ENCODE measurements at regions not wholly inside any gene's neighbourhood (a gene's known extent, or its start where the extent isn't known, plus 50 kb on each side); places are given as distances from the start of the nearest gene placed in this dataset.
"Not testable (repeated sequence)": the region's sequence is repeated elsewhere in the genome, so short reads cannot be mapped to it uniquely, and the experiment has no call there.

- DNase-seq, result no peak
Observed at GRCh38 chr15:98331676-98332075, 316.7 kb upstream of the IGF1R start.

- DNase-seq, result no peak
Observed at GRCh38 chr15:98333251-98333650, 315.1 kb upstream of the IGF1R start.

- no peak for DNase-seq
Observed at GRCh38 chr15:98342911-98343310, 305.4 kb upstream of the IGF1R start.

- DNase-seq, result no peak
Observed at GRCh38 chr15:98344591-98344990, 303.7 kb upstream of the IGF1R start.

- no peak for DNase-seq
Observed at GRCh38 chr15:98347001-98347400, 301.3 kb upstream of the IGF1R start.

- DNase-seq, result no peak
Observed at GRCh38 chr15:98347866-98348265, 300.5 kb upstream of the IGF1R start.

- DNase-seq, result no peak
Observed at GRCh38 chr15:98350276-98350675, 298.1 kb upstream of the IGF1R start.

GRCh38 chr15:98358274-98358673, 290.1 kb upstream of the IGF1R start:
- not testable (repeated sequence) for DNase-seq

GRCh38 chr15:98358971-98359370, 289.4 kb upstream of the IGF1R start:
- DNase-seq, result no peak

- no peak for DNase-seq
Observed at GRCh38 chr15:98363416-98363815, 284.9 kb upstream of the IGF1R start.

- DNase-seq, result no peak
Observed at GRCh38 chr15:98363955-98364354, 284.4 kb upstream of the IGF1R start.

GRCh38 chr15:98369081-98369716, 279.1 kb upstream of the IGF1R start:
- DNase-seq, result no peak

GRCh38 chr15:98375513-98376340, 272.6 kb upstream of the IGF1R start:
- no peak for DNase-seq

GRCh38 chr15:98380721-98381120, 267.6 kb upstream of the IGF1R start:
- DNase-seq, result no peak

- DNase-seq, result no peak
Observed at GRCh38 chr15:98381446-98381845, 266.9 kb upstream of the IGF1R start.

- no peak for DNase-seq
Observed at GRCh38 chr15:98382139-98382538, 266.2 kb upstream of the IGF1R start.

GRCh38 chr15:98383571-98383970, 264.8 kb upstream of the IGF1R start:
- no peak for DNase-seq

GRCh38 chr15:98384328-98385029, 263.9 kb upstream of the IGF1R start:
- no peak for DNase-seq

- DNase-seq, result no peak
Observed at GRCh38 chr15:98385752-98386381, 262.5 kb upstream of the IGF1R start.

GRCh38 chr15:98386561-98386960, 261.8 kb upstream of the IGF1R start:
- DNase-seq, result no peak

- no peak for DNase-seq
Observed at GRCh38 chr15:98387866-98388265, 260.5 kb upstream of the IGF1R start.

- DNase-seq, result no peak
Observed at GRCh38 chr15:98390946-98391530, 257.3 kb upstream of the IGF1R start.

GRCh38 chr15:98391568-98391967, 256.8 kb upstream of the IGF1R start:
- no peak for DNase-seq

Measured in stimulated activated CD4-positive, alpha-beta T cell treated with anti-CD3 and anti-CD28 coated beads, Interleukin-2, amount 100 ng/mL, for 48 hours (primary cell).